ENCODE measurements at regions not wholly inside any gene's neighbourhood (a gene's known extent, or its start where the extent isn't known, plus 50 kb on each side); places are given as distances from the start of the nearest gene placed in this dataset.

DNA sequence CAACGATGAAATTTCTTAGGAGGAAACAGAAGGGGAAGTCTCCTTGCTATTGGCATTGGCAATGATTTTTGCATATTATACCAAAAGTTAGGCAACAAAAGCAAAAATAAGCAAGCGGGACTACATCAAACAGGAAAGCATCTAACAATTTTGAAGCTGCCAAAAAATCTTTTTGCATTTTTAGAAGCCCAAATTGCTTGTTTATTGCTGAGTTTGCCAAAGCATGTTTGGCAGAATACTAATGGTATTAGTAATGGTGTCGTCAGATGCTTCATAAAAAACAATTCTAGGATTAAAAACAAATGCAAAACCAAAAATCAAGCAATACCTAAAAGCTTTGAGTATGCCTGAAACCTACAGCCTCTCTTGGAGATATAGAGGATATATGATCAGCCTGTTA is 80.0 kb downstream of the GALR1 start:
- Histone ChIP-seq H3K4me3 (ENCODE audit: low read length in 2 of 2) (no peak overlapping the region), H3K27me3 (ENCODE audit: control insufficient read depth in 1 of 2, insufficient read depth in 2 of 2, low read length in 2 of 2) (peaks cover 0 to under 1% of the 10 kb centered on the region in 2 donors), H3K27ac (ENCODE audit: low read length) (no peak overlapping the region), H3K9ac (ENCODE audit: low read length in 2 of 2) (no peak overlapping the region), H3K36me3 (ENCODE audit: control insufficient read depth in 2 of 2, insufficient read depth in 2 of 2, low read length in 2 of 2) (no peaks in the 10 kb centered on the region), H3K4me1 (ENCODE audit: control insufficient read depth, insufficient read depth, low read length) (no peaks in the 10 kb centered on the region), H3K9me3 (ENCODE audit: control insufficient read depth in 2 of 2, low read length in 2 of 2) (no peaks in the 10 kb centered on the region)

DNA sequence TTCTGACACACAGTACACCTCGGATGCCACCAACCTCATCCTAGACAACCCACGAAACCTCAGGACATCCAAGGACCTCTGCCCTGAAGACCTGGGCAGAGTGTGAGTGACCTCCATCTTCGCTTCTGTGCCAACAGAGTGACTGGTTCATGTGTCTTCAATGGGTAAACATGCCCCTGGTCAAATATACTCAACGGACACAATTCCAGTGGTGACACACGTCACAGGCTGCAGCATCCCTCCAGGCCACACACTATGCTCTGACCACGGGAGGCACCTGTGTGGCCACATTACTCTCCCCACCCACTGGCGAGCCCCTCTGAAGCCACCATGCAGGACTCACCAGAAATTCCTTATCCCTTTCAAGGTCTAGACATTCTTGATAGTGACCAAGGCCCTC is 85.2 kb downstream of the GALR1 start:
- no peak overlapping the region for H3K9ac ChIP-seq (ENCODE audit: low read length in 2 of 2)
- H3K9me3 ChIP-seq (ENCODE audit: control insufficient read depth in 2 of 2, low read length in 2 of 2) = no peaks in the 10 kb centered on the region
- H3K36me3 ChIP-seq (ENCODE audit: control insufficient read depth in 2 of 2, insufficient read depth in 2 of 2, low read length in 2 of 2) = no peaks in the 10 kb centered on the region
- no peak overlapping the region for H3K27ac ChIP-seq (ENCODE audit: low read length)
- H3K4me3 ChIP-seq (ENCODE audit: low read length in 2 of 2) = no peak overlapping the region
- H3K4me1 ChIP-seq (ENCODE audit: control insufficient read depth, insufficient read depth, low read length) = peaks cover 2% of the 10 kb centered on the region
- H3K27me3 ChIP-seq (ENCODE audit: control insufficient read depth in 1 of 2, insufficient read depth in 2 of 2, low read length in 2 of 2) = peaks cover 3 to 4% of the 10 kb centered on the region in 2 donors

DNA sequence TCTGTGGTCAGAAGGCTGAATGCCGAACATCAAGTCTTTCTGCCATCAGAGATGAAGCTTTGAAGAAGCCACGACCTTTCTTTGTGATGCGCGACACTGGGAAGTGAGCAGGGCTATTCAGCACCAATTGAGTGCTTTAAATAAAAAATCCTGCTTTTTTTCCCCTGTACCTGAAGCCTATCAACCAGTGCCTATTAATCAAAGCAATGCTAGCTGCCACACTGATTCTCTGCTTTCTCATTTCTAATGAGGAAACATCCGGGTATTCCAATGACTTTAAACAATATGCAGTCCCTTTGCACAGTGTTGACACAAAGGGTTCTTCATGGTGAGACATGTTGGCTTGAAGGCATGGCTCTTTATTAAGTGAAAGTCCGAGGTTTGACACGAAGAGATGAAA is 88.0 kb downstream of the GALR1 start:
- peaks cover 4 to 7% of the 10 kb centered on the region in 2 donors for H3K27me3 ChIP-seq (ENCODE audit: control insufficient read depth in 1 of 2, insufficient read depth in 2 of 2, low read length in 2 of 2)
- H3K9ac ChIP-seq (ENCODE audit: low read length in 2 of 2) = no peak overlapping the region
- no peaks in the 10 kb centered on the region for H3K9me3 ChIP-seq (ENCODE audit: control insufficient read depth in 2 of 2, low read length in 2 of 2)
- H3K4me3 ChIP-seq (ENCODE audit: low read length in 2 of 2) = no peak overlapping the region
- peaks cover 2% of the 10 kb centered on the region for H3K4me1 ChIP-seq (ENCODE audit: control insufficient read depth, insufficient read depth, low read length)
- no peaks in the 10 kb centered on the region for H3K36me3 ChIP-seq (ENCODE audit: control insufficient read depth in 2 of 2, insufficient read depth in 2 of 2, low read length in 2 of 2)
- H3K27ac ChIP-seq (ENCODE audit: low read length) = no peak overlapping the region

DNA sequence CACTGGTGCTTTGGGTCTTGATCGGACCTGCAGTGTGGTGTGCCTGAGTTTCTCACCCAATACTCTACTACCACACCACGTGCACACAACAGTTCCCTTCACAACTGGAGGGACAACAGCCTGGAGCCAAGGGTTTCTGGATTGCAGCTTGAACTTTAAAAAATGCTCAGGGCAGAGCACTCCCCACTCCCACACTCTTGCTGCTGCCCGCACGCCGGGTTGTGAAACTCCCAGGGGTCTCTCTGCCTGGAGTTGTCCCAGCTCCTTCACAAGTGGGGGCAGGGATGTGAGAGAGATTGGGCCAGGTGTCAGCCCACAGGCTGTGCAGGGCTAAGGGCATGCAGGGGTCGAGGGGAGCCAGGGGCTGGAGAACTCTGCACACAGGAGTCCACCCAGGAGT is 89.4 kb downstream of the GALR1 start:
- H3K27me3 ChIP-seq (ENCODE audit: control insufficient read depth in 1 of 2, insufficient read depth in 2 of 2, low read length in 2 of 2) = peaks cover 4 to 7% of the 10 kb centered on the region in 2 donors
- peaks cover 2% of the 10 kb centered on the region for H3K4me1 ChIP-seq (ENCODE audit: control insufficient read depth, insufficient read depth, low read length)
- no peaks in the 10 kb centered on the region for H3K36me3 ChIP-seq (ENCODE audit: control insufficient read depth in 2 of 2, insufficient read depth in 2 of 2, low read length in 2 of 2)
- no peak overlapping the region for H3K4me3 ChIP-seq (ENCODE audit: low read length in 2 of 2)
- no peak overlapping the region for H3K9ac ChIP-seq (ENCODE audit: low read length in 2 of 2)
- no peaks in the 10 kb centered on the region for H3K9me3 ChIP-seq (ENCODE audit: control insufficient read depth in 2 of 2, low read length in 2 of 2)
- H3K27ac ChIP-seq (ENCODE audit: low read length) = no peak overlapping the region

DNA sequence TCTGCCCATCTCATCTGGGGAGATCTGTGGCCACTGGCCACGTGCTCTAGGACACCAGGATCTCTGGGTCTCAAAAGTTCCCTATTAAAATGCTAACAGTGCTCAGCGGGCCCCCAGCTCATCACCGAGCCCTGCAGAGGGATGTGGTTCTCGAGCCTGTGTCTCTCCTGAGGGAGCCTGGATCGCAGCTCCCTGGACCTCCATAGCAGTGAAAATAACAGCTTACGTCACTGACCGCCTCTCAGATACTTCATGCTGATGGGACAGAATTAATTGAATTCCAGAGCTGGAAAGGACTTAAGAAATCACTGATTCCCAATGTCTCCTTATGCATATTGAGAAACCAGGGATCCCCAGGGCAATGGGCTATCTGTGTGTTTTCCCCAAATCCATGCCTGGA is 90.0 kb downstream of the GALR1 start:
- Histone ChIP-seq H3K36me3 (ENCODE audit: control insufficient read depth in 2 of 2, insufficient read depth in 2 of 2, low read length in 2 of 2) (no peaks in the 10 kb centered on the region), H3K9ac (ENCODE audit: low read length in 2 of 2) (no peak overlapping the region), H3K27ac (ENCODE audit: low read length) (no peak overlapping the region), H3K27me3 (ENCODE audit: control insufficient read depth in 1 of 2, insufficient read depth in 2 of 2, low read length in 2 of 2) (peaks cover 4 to 7% of the 10 kb centered on the region in 2 donors), H3K4me1 (ENCODE audit: control insufficient read depth, insufficient read depth, low read length) (peaks cover 2% of the 10 kb centered on the region), H3K9me3 (ENCODE audit: control insufficient read depth in 2 of 2, low read length in 2 of 2) (no peaks in the 10 kb centered on the region), H3K4me3 (ENCODE audit: low read length in 2 of 2) (no peak overlapping the region)

DNA sequence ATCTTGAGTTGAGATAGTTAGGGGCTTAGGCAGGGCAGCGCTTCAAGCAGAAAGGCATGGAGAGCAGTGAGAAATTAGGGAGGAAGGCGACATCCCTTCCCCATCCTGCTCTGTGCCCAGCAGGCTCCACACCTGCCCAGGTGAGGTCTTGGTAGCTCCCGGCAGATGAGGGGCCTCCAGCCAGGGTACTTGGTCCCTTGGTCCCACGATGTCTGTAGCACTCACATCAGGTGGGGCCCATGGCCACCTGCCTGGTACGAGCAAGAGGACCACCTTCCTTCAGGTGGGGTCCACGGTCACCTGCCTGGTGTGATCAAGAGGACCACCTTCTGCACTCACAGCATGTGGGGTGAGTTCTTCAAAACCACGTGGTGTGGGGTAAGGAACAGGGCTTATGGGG is 91.2 kb downstream of the GALR1 start:
- no peaks in the 10 kb centered on the region for H3K9me3 ChIP-seq (ENCODE audit: control insufficient read depth in 2 of 2, low read length in 2 of 2)
- H3K9ac ChIP-seq (ENCODE audit: low read length in 2 of 2) = no peak overlapping the region
- H3K36me3 ChIP-seq (ENCODE audit: control insufficient read depth in 2 of 2, insufficient read depth in 2 of 2, low read length in 2 of 2) = no peaks in the 10 kb centered on the region
- no peak overlapping the region for H3K4me3 ChIP-seq (ENCODE audit: low read length in 2 of 2)
- H3K4me1 ChIP-seq (ENCODE audit: control insufficient read depth, insufficient read depth, low read length) = peaks cover 2% of the 10 kb centered on the region
- no peak overlapping the region for H3K27ac ChIP-seq (ENCODE audit: low read length)
- H3K27me3 ChIP-seq (ENCODE audit: control insufficient read depth in 1 of 2, insufficient read depth in 2 of 2, low read length in 2 of 2) = peaks cover 4 to 5% of the 10 kb centered on the region in 2 donors

DNA sequence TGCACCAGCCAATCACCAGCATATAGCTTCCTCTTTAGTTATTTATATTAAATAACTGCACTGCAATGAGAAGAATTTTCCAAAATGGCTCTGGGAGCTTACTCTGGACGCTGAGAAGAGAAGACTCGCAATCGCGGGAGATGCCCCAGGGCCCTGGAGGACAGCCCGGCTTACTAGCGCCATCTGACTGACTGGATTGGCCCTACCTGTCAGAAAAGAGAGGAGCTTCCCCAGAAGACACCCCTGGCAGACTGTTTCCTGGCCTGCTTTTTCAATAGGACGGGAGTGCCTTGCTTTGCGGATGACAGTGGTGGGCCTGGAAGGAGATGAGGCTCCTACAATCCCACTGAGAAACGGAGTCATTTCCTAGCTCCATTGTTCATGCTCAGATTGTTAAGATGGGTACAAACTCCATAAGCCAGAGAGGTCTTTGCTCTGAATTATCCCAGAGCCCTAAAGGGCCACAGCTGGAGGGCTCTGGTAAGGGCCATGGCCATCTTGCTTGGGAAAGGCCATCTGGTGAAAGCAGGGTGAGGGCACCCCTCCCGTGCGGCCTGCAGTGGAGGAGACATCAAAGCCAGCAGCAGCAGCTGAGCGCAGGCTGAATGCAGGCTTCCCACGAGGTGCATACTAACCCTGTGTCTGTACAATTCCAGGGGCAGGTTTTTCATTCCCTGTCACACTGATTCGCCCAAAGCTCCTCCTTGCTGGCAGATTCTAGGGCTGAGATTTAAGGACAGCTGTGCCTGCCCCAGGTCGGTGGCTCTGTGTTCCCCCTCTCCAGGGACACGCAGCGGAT is 92.1 kb downstream of the GALR1 start:
- H3K4me3 ChIP-seq (ENCODE audit: low read length in 2 of 2) = no peak overlapping the region
- no peaks in the 10 kb centered on the region for H3K36me3 ChIP-seq (ENCODE audit: control insufficient read depth in 2 of 2, insufficient read depth in 2 of 2, low read length in 2 of 2)
- H3K4me1 ChIP-seq (ENCODE audit: control insufficient read depth, insufficient read depth, low read length) = peaks cover 2% of the 10 kb centered on the region
- H3K27me3 ChIP-seq (ENCODE audit: control insufficient read depth in 1 of 2, insufficient read depth in 2 of 2, low read length in 2 of 2) = peaks cover 4 to 5% of the 10 kb centered on the region in 2 donors
- H3K27ac ChIP-seq (ENCODE audit: low read length) = no peak overlapping the region
- H3K9ac ChIP-seq (ENCODE audit: low read length in 2 of 2) = no peak overlapping the region
- H3K9me3 ChIP-seq (ENCODE audit: control insufficient read depth in 2 of 2, low read length in 2 of 2) = no peaks in the 10 kb centered on the region

DNA sequence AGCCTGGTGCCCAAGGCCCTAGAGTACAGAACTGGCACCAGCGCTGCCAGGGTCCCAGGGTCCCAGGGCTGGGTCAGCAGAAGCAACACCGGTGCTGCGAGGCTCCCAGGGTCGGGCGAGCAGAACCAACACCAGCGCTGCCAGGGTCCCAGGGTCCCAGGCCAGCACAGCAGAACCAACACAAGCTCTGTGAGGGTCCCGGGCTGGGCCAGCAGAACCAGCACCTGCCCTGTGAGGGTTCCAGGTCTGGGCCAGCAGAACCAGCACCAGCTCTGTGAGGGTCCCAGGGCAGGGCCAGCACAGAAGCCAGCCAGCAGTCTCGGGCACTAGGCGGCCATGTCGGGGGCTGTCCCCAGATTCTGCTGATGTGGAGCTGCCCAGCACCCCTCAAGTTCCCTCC is 93.1 kb downstream of the GALR1 start:
- H3K9me3 ChIP-seq (ENCODE audit: control insufficient read depth in 2 of 2, low read length in 2 of 2) = no peaks in the 10 kb centered on the region
- no peaks in the 10 kb centered on the region for H3K36me3 ChIP-seq (ENCODE audit: control insufficient read depth in 2 of 2, insufficient read depth in 2 of 2, low read length in 2 of 2)
- no peak overlapping the region for H3K4me3 ChIP-seq (ENCODE audit: low read length in 2 of 2)
- H3K27ac ChIP-seq (ENCODE audit: low read length) = no peak overlapping the region
- peaks cover 4 to 5% of the 10 kb centered on the region in 2 donors for H3K27me3 ChIP-seq (ENCODE audit: control insufficient read depth in 1 of 2, insufficient read depth in 2 of 2, low read length in 2 of 2)
- H3K9ac ChIP-seq (ENCODE audit: low read length in 2 of 2) = no peak overlapping the region
- H3K4me1 ChIP-seq (ENCODE audit: control insufficient read depth, insufficient read depth, low read length) = peaks cover 2% of the 10 kb centered on the region

DNA sequence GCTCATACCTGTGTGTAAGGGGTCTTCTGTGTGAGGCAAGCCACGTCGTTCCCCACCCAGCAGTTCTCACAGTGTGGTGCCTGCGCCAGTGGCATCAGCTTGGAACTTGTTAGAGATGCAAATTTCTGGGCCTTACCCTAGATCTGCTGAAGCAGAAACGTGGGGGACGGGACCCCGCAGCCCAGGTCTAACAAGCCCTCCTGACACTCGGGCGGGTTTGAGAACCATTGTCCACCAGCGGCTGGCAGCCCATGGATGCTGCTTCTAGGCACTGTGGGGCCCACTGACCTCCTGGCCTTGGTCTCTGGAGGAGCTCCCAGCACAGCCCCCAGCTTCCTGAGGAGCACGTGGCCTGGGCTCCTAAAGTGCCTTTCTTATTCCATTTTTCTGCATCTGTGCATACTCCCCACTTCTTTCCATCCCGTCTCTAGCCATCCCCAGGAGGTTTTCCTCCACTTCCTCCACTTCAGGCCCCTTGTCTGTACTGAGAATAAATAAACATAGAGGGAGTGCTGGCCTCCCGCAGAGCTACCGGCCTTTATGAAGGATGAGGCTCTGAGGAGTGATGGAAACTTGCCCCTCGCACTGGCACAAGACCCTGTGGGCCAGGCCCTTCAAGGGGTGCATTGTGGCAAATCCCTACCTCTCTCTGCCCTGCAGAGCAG is 94.3 kb downstream of the GALR1 start:
- peaks cover 0 to 3% of the 10 kb centered on the region in 2 donors for H3K27me3 ChIP-seq (ENCODE audit: control insufficient read depth in 1 of 2, insufficient read depth in 2 of 2, low read length in 2 of 2)
- H3K4me3 ChIP-seq (ENCODE audit: low read length in 2 of 2) = no peak overlapping the region
- no peaks in the 10 kb centered on the region for H3K4me1 ChIP-seq (ENCODE audit: control insufficient read depth, insufficient read depth, low read length)
- H3K9me3 ChIP-seq (ENCODE audit: control insufficient read depth in 2 of 2, low read length in 2 of 2) = no peaks in the 10 kb centered on the region
- no peaks in the 10 kb centered on the region for H3K36me3 ChIP-seq (ENCODE audit: control insufficient read depth in 2 of 2, insufficient read depth in 2 of 2, low read length in 2 of 2)
- no peak overlapping the region for H3K27ac ChIP-seq (ENCODE audit: low read length)
- H3K9ac ChIP-seq (ENCODE audit: low read length in 2 of 2) = no peak overlapping the region

DNA sequence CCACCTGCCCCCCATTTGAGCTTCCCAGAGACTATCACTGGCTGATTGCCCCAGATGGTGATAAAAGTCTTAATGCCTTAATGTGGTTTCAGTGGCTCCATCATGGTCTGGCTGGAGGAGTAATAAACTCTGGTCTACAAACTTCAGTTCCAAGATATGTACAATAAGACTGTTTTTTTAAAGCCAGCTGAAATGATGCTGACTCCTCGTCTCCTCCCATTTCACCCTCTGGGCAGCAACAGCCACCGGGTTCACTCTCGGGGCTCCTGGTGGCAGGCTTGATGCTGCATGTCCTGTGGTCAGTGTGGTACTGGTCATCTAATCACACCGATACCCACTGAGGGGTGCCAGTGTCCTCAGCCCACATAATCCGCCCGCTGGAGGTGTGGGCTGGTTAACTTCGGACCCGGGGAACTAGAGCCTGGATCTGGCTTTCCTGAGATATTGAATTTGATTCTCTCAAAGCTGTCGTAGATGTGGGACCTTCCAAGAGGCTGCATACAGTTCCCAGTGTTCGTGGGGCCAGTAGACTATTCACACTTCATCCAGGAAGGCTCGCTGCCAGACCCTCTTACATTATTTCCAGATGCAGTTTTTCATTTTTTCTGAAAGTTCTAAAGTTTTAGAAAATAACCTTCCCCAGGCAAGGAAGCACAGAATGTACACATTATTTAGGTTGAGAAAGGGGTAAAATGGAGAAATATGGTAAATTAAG is 95.3 kb downstream of the GALR1 start:
- Histone ChIP-seq H3K9ac (ENCODE audit: low read length in 2 of 2) (no peak overlapping the region), H3K27me3 (ENCODE audit: control insufficient read depth in 1 of 2, insufficient read depth in 2 of 2, low read length in 2 of 2) (peaks cover 0 to 3% of the 10 kb centered on the region in 2 donors), H3K9me3 (ENCODE audit: control insufficient read depth in 2 of 2, low read length in 2 of 2) (no peaks in the 10 kb centered on the region), H3K36me3 (ENCODE audit: control insufficient read depth in 2 of 2, insufficient read depth in 2 of 2, low read length in 2 of 2) (no peaks in the 10 kb centered on the region), H3K4me1 (ENCODE audit: control insufficient read depth, insufficient read depth, low read length) (no peaks in the 10 kb centered on the region), H3K27ac (ENCODE audit: low read length) (no peak overlapping the region), H3K4me3 (ENCODE audit: low read length in 2 of 2) (no peak overlapping the region)

Measured in stomach smooth muscle (tissue), 2 donors.